GM18909 (cell line): ENCODE measurements at regions not wholly inside any gene's neighbourhood (a gene's known extent, or its start where the extent isn't known, plus 50 kb on each side); places are given as distances from the start of the nearest gene placed in this dataset.
A peak's percentile ranks its signal among the peaks of the same experiment; 100 is the strongest.

Source experiments
- ATAC-seq: cut with Tn5 transposase; IDR thresholded peaks from one replicate; pipeline ENCODE4 v1.9.1; 2021; ENCODE audit warnings: mild to moderate bottlenecking; ENCODE audit not compliant: unreplicated experiment, poor library complexity

GRCh38 chr12:13372386-13372785, 175.9 kb downstream of the EMP1 start:
- ATAC-seq: no peak

DNA sequence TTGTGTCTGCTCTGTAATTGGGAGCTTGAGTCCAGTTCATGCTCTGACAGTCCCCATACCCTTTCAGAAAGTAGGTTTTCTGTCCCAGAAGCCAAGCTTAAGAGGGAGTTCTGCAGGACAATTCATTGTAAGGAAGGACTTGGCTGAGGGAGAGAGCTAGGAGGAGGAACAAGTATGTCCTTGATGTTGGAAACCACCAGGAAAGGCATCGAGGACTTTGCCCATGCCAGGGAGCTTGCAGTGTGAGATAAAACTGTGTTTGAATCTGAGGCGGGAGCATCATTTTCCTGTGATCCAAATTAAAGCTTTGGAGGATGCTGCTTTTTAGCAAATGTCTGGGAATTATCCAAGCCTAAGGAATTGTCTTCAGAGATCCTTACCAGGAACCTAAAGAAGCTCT, 175.3 kb downstream of the EMP1 start:
- ATAC-seq: no peak

- ATAC-seq: no peak
These were observed 174.8 kb downstream of the EMP1 start for GRCh38 chr12:13371367-13371766.

GRCh38 chr12:13369474-13370056, 173.0 kb downstream of the EMP1 start:
- ATAC-seq: no peak

DNA sequence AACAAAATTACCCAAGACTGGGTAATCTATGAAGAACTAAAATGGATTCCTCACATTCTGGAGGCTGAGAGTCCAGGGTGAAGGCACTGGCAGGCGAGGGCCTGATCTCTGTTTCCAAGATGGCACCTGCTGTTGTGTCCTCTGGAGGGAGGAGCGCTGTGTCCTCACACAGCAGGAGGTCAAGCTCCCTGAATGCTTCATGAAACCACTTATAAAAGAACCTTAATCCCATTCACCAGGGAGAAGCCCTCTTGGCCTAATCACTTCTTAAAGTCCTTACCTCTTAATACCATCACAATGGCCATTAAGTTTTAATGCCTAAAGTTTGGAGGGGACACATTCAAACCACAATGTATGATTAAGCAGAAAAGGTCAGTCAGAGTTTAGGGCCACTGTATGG, 172.4 kb downstream of the EMP1 start:
- ATAC-seq: no peak

- ATAC-seq: no peak
These were observed 171.9 kb downstream of the EMP1 start for GRCh38 chr12:13368431-13368830.

- ATAC-seq: no peak
These were observed 171.4 kb downstream of the EMP1 start for GRCh38 chr12:13367973-13368372.

- ATAC-seq: no peak
These were observed 169.3 kb downstream of the EMP1 start for GRCh38 chr12:13365748-13366366.

GRCh38 chr12:13362260-13362841, 165.8 kb downstream of the EMP1 start:
- peak; percentile 82 for ATAC-seq

DNA sequence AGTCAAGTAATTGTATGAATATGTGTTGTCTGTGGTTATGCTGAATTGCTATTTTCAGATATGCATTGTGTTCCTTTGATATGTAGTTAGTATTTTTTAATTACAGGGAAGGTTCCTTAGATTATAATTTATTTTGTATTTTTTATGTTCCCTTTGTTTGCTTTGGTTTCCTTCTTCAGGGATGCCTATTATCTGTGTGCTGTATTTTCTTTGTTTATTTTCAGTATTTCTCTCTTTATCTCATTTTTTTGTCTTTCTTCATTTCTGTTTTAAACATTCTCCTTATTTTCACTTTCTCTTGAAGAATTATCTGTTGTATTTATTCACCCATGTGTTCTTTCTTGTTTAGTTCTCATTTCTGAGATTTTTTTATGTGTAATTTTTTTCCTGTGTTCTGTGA, 163.1 kb downstream of the EMP1 start:
- ATAC-seq: no peak

- ATAC-seq: no peak
These were observed 161.9 kb downstream of the EMP1 start for GRCh38 chr12:13358391-13358905.

DNA sequence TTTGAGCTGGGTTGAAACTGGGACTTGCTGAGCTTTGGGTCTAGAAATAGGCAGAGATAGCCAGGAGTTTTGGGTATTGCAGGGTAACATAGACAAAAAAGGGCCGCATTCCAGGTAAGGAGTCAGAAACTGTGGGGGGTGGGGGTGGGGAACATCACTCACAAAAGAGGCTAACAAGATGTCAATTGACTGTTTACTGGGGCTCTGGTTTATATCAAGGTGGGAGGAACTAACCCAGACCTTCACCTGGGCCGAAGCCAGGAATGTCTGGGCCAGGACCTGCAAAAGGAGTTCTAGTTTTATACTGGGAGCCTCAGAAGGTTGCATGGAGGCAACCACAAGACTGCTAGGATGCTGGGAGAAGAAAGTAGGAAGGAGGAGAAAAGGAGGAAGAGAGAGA, 154.4 kb downstream of the EMP1 start:
- ATAC-seq: no peak

GRCh38 chr12:13350381-13350780, 153.9 kb downstream of the EMP1 start:
- ATAC-seq: no peak

- ATAC-seq: no peak
These were observed 151.9 kb downstream of the EMP1 start for GRCh38 chr12:13348464-13348863.

DNA sequence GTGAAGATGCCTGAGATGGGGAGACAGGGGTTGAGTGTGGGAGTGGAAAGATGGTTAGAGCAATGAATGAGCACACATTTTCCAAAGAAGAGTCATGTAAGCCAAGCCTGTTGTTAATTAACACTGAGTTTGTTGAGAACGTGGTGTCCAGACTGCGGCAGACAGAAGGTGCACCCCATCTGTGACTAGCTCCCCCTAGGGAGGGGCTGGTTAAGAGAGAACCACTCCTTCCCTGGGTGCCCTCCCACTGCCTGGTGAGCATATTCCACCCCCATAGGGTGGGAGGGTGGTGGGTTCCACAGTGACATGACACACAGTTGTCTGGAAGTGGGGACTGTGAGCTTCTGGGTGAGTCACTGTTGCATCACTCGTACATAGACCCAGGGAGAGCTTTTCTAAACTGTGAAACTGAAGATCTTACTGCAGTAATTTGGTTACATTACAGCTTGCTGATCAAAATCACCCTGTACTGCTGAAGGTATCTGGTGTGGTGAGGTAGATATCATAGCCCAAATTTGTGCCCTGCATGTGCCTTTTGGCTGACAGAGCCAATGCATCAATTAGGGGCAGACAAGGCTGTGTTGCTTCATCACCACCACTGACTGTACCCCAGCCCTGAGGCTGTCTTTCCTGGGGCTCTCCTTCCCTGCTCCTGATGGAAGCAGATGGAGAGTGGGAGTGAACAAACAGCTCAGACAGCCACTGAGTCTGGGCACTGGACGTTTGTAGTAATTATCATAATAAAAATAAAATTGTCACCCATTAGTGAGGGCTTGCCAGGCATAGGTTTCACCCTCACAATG, 150.9 kb downstream of the EMP1 start:
- no peak for ATAC-seq

GRCh38 chr12:13345722-13346121, 149.2 kb downstream of the EMP1 start:
- ATAC-seq: no peak

DNA sequence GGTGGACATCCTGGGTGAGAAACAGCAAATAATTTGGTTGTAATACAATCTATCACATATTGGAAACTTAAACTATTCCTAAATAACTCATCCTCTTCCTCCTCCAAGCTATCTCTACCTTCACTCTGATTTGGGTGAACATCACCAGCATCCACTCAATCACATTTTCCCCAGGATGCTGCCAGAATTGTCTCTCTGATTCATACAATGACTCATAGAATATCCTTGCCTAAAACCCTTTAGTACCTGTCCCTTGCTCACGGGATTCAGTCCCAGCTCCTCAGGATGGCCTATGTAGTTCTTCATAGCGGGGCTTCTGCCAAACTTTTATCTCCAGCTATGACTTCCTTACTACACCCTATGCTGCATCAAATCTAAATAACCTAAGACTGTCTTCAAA, 146.8 kb downstream of the EMP1 start:
- no peak for ATAC-seq

DNA sequence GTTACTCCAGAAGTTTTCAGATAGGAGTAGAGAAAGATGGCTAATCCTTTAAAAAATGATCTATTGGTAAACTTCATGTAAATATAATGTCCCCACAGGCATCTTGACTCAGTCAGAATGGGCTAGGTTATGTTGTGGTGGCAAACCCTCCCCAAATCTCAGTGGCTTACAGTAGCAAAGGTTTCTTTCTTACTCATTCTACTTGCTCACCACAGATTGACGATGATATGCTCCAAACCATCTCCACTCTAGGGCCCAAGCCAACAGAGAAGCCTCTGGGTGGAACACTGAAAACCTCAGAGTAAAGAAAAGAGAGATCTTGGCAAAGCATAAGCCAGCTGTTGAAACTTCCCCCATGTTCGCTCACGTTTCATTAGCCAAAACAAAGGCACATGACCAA, 146.4 kb downstream of the EMP1 start:
- no peak for ATAC-seq

DNA sequence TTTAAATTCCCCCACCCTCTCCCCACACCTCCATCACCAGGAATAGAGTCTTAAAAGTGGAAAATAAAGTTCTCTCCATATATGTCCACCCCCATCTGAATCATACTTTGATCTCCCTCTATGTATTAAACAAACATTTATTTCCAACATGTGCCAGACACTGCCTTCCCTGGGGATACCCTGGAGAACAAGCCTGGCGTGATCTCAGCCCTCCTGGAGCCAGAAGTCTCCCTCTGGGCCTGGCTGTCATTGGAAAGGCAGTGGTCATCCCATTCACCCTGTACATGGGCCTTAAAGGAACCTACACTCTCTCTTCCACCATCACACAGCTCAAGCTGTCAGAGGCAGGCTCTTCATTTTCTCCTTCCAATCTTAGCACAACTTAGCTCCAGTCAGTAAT, 143.6 kb downstream of the EMP1 start:
- ATAC-seq: no peak

GRCh38 chr12:13339538-13339937, 143.0 kb downstream of the EMP1 start:
- ATAC-seq: no peak

- ATAC-seq: no peak
These were observed 142.6 kb downstream of the EMP1 start for GRCh38 chr12:13339091-13339490.
